BE2C (cell line): ENCODE measurements at regions not wholly inside any gene's neighbourhood (a gene's known extent, or its start where the extent isn't known, plus 50 kb on each side); places are given as distances from the start of the nearest gene placed in this dataset.

ENCODE experiments used
- DNase-seq: peaks from one replicate; pipeline ENCODE4 v3.0.0-alpha.2; 2020
- H3K27me3 ChIP-seq: fragments of 250-450 bp; sonication (Bioruptor Pico); 2 replicates; pipeline ENCODE4 v1.5.1; 2020; ENCODE audit warnings: mild to moderate bottlenecking
- H3K36me3 ChIP-seq: fragments of 250-450 bp; sonication (Bioruptor Pico); 2 replicates; pipeline ENCODE4 v1.5.1; 2020; ENCODE audit warnings: mild to moderate bottlenecking
- H3K4me1 ChIP-seq: fragments of 250-450 bp; sonication (Bioruptor Pico); 2 replicates; pipeline ENCODE4 v1.5.1; 2020
- H3K4me3 ChIP-seq: 2 replicates; pipeline ENCODE4 v1.5.1; 2011; ENCODE audit warnings: low read depth, low read length
- H3K9me3 ChIP-seq: fragments of 250-450 bp; sonication (Bioruptor Pico); 2 replicates; pipeline ENCODE4 v1.5.1; 2020
- TF ChIP-seq, protein P1 (sequence below): IDR thresholded peaks from 2 replicates; pipeline ENCODE4 v1.5.1; 2012; ENCODE audit warnings: mild to moderate bottlenecking, low read depth, low read length

DNA sequence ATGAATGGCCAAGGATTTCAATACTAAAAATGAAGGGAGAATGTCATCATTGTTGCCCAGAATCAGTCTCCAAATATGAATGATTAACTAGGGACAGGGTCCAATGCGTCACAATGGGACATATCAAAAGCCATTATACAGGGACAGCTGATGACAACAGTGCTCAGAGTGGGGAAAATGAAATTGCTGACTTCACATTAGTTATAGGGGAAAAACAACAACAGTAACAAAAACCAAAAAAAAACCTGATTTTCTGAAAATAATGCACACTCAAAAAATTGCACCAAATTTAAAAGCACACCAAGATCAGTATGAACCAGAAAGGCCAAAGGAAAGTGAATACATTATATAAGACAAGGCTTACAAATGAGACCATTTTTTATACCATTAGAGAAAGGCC is 353.2 kb upstream of the SOX5 start:
- Histone ChIP-seq H3K4me1 (no peaks in the 10 kb centered on the region), H3K27me3 (no peaks in the 10 kb centered on the region), H3K4me3 (no peak overlapping the region), H3K9me3 (no peaks in the 10 kb centered on the region; the same call in 1 of the 2 replicates), H3K36me3 (no peaks in the 10 kb centered on the region)
- no peak for DNase-seq
- TF ChIP-seq, protein P1, sequence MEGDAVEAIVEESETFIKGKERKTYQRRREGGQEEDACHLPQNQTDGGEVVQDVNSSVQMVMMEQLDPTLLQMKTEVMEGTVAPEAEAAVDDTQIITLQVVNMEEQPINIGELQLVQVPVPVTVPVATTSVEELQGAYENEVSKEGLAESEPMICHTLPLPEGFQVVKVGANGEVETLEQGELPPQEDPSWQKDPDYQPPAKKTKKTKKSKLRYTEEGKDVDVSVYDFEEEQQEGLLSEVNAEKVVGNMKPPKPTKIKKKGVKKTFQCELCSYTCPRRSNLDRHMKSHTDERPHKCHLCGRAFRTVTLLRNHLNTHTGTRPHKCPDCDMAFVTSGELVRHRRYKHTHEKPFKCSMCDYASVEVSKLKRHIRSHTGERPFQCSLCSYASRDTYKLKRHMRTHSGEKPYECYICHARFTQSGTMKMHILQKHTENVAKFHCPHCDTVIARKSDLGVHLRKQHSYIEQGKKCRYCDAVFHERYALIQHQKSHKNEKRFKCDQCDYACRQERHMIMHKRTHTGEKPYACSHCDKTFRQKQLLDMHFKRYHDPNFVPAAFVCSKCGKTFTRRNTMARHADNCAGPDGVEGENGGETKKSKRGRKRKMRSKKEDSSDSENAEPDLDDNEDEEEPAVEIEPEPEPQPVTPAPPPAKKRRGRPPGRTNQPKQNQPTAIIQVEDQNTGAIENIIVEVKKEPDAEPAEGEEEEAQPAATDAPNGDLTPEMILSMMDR = no peak

DNA sequence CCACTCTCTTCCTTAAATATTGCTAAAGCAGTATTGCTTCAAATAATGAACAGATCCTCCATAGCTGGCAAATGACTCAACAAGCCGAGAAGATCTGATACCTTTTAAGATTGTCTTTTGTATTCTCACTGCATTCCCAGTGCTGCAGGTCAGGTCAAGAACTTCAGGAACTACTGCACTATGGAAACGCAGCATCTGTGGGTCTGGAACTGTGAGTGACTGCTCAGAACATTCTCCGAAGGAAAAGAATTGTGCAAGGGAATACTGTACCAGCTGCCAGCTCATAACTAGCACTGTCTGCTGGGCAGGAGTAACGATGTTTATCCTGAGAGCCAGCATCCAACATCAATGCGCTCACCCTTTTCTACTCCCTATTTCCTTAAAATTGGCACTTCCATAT is 348.0 kb upstream of the SOX5 start:
- H3K4me1 ChIP-seq = no peaks in the 10 kb centered on the region
- H3K36me3 ChIP-seq = no peaks in the 10 kb centered on the region
- no peaks in the 10 kb centered on the region; the same call in 1 of the 2 replicates for H3K9me3 ChIP-seq
- no peak overlapping the region for H3K4me3 ChIP-seq
- H3K27me3 ChIP-seq = no peaks in the 10 kb centered on the region
- no peak for DNase-seq
- TF ChIP-seq, protein P1 = no peak

DNA sequence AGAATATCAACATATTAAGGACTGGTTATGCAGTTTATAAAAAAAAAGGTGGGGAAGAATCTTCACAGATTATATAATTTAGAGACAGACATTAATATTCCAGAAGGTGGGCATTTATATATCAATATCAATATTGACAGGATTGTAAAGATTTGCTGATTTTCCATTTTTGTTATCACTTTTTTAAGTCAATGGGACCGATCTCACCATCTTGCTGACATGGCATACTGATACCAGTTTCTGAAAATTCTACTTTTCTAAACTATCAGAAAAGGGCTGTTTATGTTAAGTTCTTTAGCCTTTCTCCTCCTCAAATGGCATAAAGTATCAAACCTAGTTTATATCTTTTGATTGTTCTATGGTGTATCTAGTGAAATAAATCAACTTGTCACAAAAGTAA is 344.1 kb upstream of the SOX5 start:
- no peak for DNase-seq
- Histone ChIP-seq H3K27me3 (no peaks in the 10 kb centered on the region), H3K9me3 (no peaks in the 10 kb centered on the region; the same call in 1 of the 2 replicates), H3K4me1 (no peaks in the 10 kb centered on the region), H3K36me3 (no peaks in the 10 kb centered on the region), H3K4me3 (no peak overlapping the region)
- TF ChIP-seq, protein P1 = no peak

DNA sequence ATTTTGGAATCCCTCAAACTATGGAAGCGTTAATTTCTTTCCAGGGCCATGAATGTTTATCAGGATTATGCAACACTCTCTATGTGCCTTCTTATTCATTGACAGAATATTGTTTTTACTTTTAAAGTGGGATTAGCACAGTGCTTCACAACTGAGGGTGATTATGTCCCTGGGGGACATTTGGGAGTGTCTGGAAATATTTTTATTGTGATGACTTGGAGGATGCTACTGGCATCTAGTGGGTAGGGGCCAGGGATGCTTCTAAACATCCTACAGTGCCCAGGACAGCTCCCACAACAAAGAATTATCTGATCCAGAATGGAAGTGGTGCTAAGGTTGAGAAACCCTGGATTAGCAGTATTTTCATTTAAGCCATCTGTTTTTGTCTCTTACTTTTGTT is 338.5 kb upstream of the SOX5 start:
- H3K36me3 ChIP-seq = no peaks in the 10 kb centered on the region
- H3K4me3 ChIP-seq = no peak overlapping the region
- no peak for DNase-seq
- H3K27me3 ChIP-seq = no peaks in the 10 kb centered on the region
- H3K9me3 ChIP-seq = no peaks in the 10 kb centered on the region
- no peaks in the 10 kb centered on the region for H3K4me1 ChIP-seq
- TF ChIP-seq, protein P1 = no peak

DNA sequence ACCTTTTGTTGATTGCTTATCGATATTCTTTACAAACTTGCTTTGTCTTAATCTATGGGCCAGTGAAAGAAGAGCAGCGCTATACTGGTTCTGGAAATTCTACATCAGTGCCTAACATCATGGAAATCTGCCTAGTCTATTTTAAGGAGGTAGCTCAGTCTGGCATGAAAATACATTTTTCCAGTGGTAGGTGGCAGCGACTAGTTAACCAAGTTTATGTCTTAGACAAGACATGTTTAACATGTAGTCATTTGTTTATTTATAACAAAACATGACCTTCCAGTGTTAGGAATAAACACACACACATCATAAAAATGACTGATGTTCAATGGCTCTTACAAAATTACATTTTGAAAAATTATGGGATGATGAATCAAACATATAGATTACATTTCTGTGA is 336.0 kb upstream of the SOX5 start:
- no peaks in the 10 kb centered on the region for H3K36me3 ChIP-seq
- H3K4me1 ChIP-seq = no peaks in the 10 kb centered on the region
- no peaks in the 10 kb centered on the region for H3K27me3 ChIP-seq
- TF ChIP-seq, protein P1 = no peak
- H3K9me3 ChIP-seq = no peaks in the 10 kb centered on the region
- DNase-seq = no peak
- H3K4me3 ChIP-seq = no peak overlapping the region

DNA sequence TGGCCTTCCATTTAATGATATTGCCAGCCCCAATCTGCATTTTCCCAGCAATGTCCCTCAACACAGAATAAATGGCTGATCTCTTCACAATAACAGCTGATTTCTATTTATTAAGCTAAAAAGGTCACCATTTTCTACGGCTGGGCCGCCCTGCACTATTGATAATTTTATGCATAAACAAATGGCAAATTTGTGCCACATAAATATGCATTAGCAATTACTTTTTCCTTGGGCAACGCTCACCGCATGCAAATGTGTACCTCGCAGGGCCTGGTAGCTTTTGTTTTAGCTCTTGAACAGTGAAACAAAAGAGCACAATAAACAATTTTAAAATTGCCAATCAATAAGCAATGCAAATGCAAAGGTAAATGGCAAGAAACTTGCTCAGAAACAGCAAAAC is 331.9 kb upstream of the SOX5 start:
- no peaks in the 10 kb centered on the region for H3K27me3 ChIP-seq
- DNase-seq = no peak
- H3K36me3 ChIP-seq = no peaks in the 10 kb centered on the region
- H3K4me3 ChIP-seq = no peak overlapping the region
- TF ChIP-seq, protein P1 = no peak
- H3K9me3 ChIP-seq = no peaks in the 10 kb centered on the region
- H3K4me1 ChIP-seq = no peaks in the 10 kb centered on the region
